NCI-H345 (cell line): ENCODE measurements at regions not wholly inside any gene's neighbourhood (a gene's known extent, or its start where the extent isn't known, plus 50 kb on each side); places are given as distances from the start of the nearest gene placed in this dataset.
"Not testable (repeated sequence)": the region's sequence is repeated elsewhere in the genome, so short reads cannot be mapped to it uniquely, and the experiment has no call there.

Experiments
- DNase-seq: peaks from one replicate; lab custom pipeline; 2025; lab: John Stamatoyannopoulos, UW

- DNase-seq: no peak
These were observed 245.9 kb downstream of the DLL1 start for GRCh38 chr6:170044836-170045562.

- DNase-seq: no peak
These were observed 246.7 kb downstream of the DLL1 start for GRCh38 chr6:170043881-170044790.

- DNase-seq: no peak
These were observed 247.6 kb downstream of the DLL1 start for GRCh38 chr6:170043150-170043819.

GRCh38 chr6:170042596-170043118, 248.2 kb downstream of the DLL1 start:
- DNase-seq: no peak

GRCh38 chr6:170042123-170042522, 248.8 kb downstream of the DLL1 start:
- no peak for DNase-seq

GRCh38 chr6:170041526-170041925, 249.4 kb downstream of the DLL1 start:
- no peak for DNase-seq

GRCh38 chr6:170040906-170041305, 250.0 kb downstream of the DLL1 start:
- DNase-seq: no peak

GRCh38 chr6:170040115-170040500, 250.8 kb downstream of the DLL1 start:
- DNase-seq: no peak

- no peak for DNase-seq
These were observed 251.4 kb downstream of the DLL1 start for GRCh38 chr6:170039156-170040114.

GRCh38 chr6:170038708-170039107, 252.2 kb downstream of the DLL1 start:
- no peak for DNase-seq

- DNase-seq: no peak
These were observed 252.6 kb downstream of the DLL1 start for GRCh38 chr6:170038251-170038650.

GRCh38 chr6:170037541-170038250, 253.2 kb downstream of the DLL1 start:
- no peak for DNase-seq

GRCh38 chr6:170036916-170037315, 254.0 kb downstream of the DLL1 start:
- DNase-seq: no peak

- DNase-seq: not testable (repeated sequence)
These were observed 254.5 kb downstream of the DLL1 start for GRCh38 chr6:170036367-170036766.

GRCh38 chr6:170035901-170036304, 255.0 kb downstream of the DLL1 start:
- DNase-seq: no peak

- DNase-seq: no peak
These were observed 255.8 kb downstream of the DLL1 start for GRCh38 chr6:170035044-170035443.

GRCh38 chr6:170034294-170034693, 256.6 kb downstream of the DLL1 start:
- DNase-seq: no peak

GRCh38 chr6:170033666-170034065, 257.2 kb downstream of the DLL1 start:
- no peak for DNase-seq

- no peak for DNase-seq
These were observed 258.1 kb downstream of the DLL1 start for GRCh38 chr6:170032706-170033309.

- no peak for DNase-seq
These were observed 258.7 kb downstream of the DLL1 start for GRCh38 chr6:170032197-170032596.
